ENCODE measurements at regions not wholly inside any gene's neighbourhood (a gene's known extent, or its start where the extent isn't known, plus 50 kb on each side); places are given as distances from the start of the nearest gene placed in this dataset.

DNA sequence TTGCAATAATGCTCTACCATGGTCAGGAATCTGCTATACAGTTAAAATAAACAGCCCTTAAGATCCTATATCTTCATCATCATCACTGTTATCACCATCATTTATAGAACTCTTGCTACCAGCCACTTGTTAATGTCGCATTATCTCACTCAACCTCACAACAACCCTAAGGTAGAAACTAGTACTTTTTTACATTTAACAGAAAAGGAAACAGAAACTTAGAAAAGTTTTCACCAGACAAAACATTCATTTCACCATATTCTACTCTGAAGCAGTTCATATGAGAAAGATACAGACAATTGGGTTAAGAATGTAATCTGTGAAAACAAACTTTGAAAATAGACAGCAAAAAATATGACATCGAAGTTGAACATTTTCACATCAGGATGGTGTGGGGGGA, 262.6 kb downstream of the ATG4C start:
- no peak overlapping the region for H3K4me3 ChIP-seq (ENCODE audit: low read depth, low read length)
- DNase-seq (ENCODE audit: low read depth) = no peak
- TF ChIP-seq, protein P1, sequence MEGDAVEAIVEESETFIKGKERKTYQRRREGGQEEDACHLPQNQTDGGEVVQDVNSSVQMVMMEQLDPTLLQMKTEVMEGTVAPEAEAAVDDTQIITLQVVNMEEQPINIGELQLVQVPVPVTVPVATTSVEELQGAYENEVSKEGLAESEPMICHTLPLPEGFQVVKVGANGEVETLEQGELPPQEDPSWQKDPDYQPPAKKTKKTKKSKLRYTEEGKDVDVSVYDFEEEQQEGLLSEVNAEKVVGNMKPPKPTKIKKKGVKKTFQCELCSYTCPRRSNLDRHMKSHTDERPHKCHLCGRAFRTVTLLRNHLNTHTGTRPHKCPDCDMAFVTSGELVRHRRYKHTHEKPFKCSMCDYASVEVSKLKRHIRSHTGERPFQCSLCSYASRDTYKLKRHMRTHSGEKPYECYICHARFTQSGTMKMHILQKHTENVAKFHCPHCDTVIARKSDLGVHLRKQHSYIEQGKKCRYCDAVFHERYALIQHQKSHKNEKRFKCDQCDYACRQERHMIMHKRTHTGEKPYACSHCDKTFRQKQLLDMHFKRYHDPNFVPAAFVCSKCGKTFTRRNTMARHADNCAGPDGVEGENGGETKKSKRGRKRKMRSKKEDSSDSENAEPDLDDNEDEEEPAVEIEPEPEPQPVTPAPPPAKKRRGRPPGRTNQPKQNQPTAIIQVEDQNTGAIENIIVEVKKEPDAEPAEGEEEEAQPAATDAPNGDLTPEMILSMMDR (IDR thresholded peaks at IDR 0.05; ENCODE audit: insufficient read depth, low read length) = no peak

GRCh38 chr1:63049135-63049534, 265.2 kb downstream of the ATG4C start:
- TF ChIP-seq, protein P1 (IDR thresholded peaks at IDR 0.05; ENCODE audit: insufficient read depth, low read length) = no peak

GRCh38 chr1:63051356-63051755, 267.4 kb downstream of the ATG4C start:
- no peak for DNase-seq (ENCODE audit: low read depth)
- TF ChIP-seq, protein P1 (IDR thresholded peaks at IDR 0.05; ENCODE audit: insufficient read depth, low read length) = no peak
- H3K4me3 ChIP-seq (ENCODE audit: low read depth, low read length) = no peak overlapping the region

More at GRCh38 chr1:63049135-63049534, 265.2 kb downstream of the ATG4C start:
- no peak overlapping the region for H3K4me3 ChIP-seq (ENCODE audit: low read depth, low read length)
- no peak for DNase-seq (ENCODE audit: low read depth)

- TF ChIP-seq, protein P1 (IDR thresholded peaks at IDR 0.05; ENCODE audit: insufficient read depth, low read length) = no peak
- no peak for DNase-seq (ENCODE audit: low read depth)
- H3K4me3 ChIP-seq (ENCODE audit: low read depth, low read length) = no peak overlapping the region
These were observed 268.0 kb downstream of the ATG4C start for GRCh38 chr1:63051886-63052285.

- H3K4me3 ChIP-seq (ENCODE audit: low read depth, low read length) = no peak overlapping the region
- TF ChIP-seq, protein P1 (IDR thresholded peaks at IDR 0.05; ENCODE audit: insufficient read depth, low read length) = no peak
- no peak for DNase-seq (ENCODE audit: low read depth)
These were observed 268.2 kb upstream of the FOXD3 start for GRCh38 chr1:63054184-63054583.

- no peak for DNase-seq (ENCODE audit: low read depth)
- TF ChIP-seq, protein P1 (IDR thresholded peaks at IDR 0.05; ENCODE audit: insufficient read depth, low read length) = no peak
- no peak overlapping the region for H3K4me3 ChIP-seq (ENCODE audit: low read depth, low read length)
These were observed 259.0 kb upstream of the FOXD3 start for GRCh38 chr1:63063367-63063766.

GRCh38 chr1:63064135-63064534, 258.2 kb upstream of the FOXD3 start:
- no peak for DNase-seq (ENCODE audit: low read depth)
- TF ChIP-seq, protein P1 (IDR thresholded peaks at IDR 0.05; ENCODE audit: insufficient read depth, low read length) = no peak
- H3K4me3 ChIP-seq (ENCODE audit: low read depth, low read length) = no peak overlapping the region

Data from fibroblast of the aortic adventitia (primary cell).